IMR-90 (cell line): ENCODE measurements at regions not wholly inside any gene's neighbourhood (a gene's known extent, or its start where the extent isn't known, plus 50 kb on each side); places are given as distances from the start of the nearest gene placed in this dataset.

Experiments used
- ATAC-seq: fragments of 200-7000 bp; cut with Tn5 transposase; 2 replicates; pipeline ENCODE4 v1.9.1; 2020; ENCODE audit warnings: low read depth, mild to moderate bottlenecking, moderate library complexity
- BruUV-seq: library from RNA; stranded (reverse); fragments of 400-500 nt; replicated peaks from 2 replicates; lab custom pipeline; 2021; lab: Mats Ljungman, UMichigan
- CTCF ChIA-PET: fragments of 300-600 bp; formaldehyde crosslinking; extraction: SDS; loops from one replicate; lab custom pipeline; 2021; ENCODE audit warnings: antibody characterized with exemption; lab: Yijun Ruan, JAX
- POLR2A ChIA-PET: fragments of 300-600 bp; sonication (Branson Sonifier 250); formaldehyde crosslinking; loops from one replicate; lab custom pipeline; 2022; ENCODE audit warnings: antibody characterized with exemption; ENCODE audit not compliant: unreplicated experiment; lab: Charles Lee
- DNase-seq: peaks from one replicate; pipeline ENCODE4 v3.0.0; 2013
- H2AFZ ChIP-seq: replicated peaks from 2 replicates; pipeline ENCODE3; 2013; ENCODE audit warnings: low read length, mild to moderate bottlenecking; ENCODE audit not compliant: poor library complexity
- H2AK5ac ChIP-seq: 2 replicates; pipeline ENCODE4 v1.6.1; 2013; ENCODE audit warnings: low read depth, low read length, inconsistent platforms
- H2AK9ac ChIP-seq: replicated peaks from 2 replicates; pipeline ENCODE3; 2013; ENCODE audit warnings: mild to moderate bottlenecking, low read depth, low read length, moderate library complexity; ENCODE audit not compliant: poor library complexity
- H2BK120ac ChIP-seq: 2 replicates; pipeline ENCODE4 v1.6.1; 2013; ENCODE audit warnings: low read depth, low read length, inconsistent platforms
- H2BK15ac ChIP-seq: 3 replicates; pipeline ENCODE4 v1.6.1; 2013; ENCODE audit warnings: low read depth, low read length, inconsistent platforms
- H2BK20ac ChIP-seq: 2 replicates; pipeline ENCODE4 v1.6.1; 2013; ENCODE audit warnings: low read depth, mild to moderate bottlenecking, inconsistent platforms, low read length, moderate library complexity
- H2BK5ac ChIP-seq: 2 replicates; pipeline ENCODE4 v1.6.1; 2013; ENCODE audit warnings: mild to moderate bottlenecking, low read depth, low read length, inconsistent platforms; ENCODE audit not compliant: poor library complexity, severe bottlenecking
- H3K14ac ChIP-seq: replicated peaks from 2 replicates; pipeline ENCODE4 v1.6.1; 2013; ENCODE audit warnings: low read depth, low read length, inconsistent platforms
- H3K18ac ChIP-seq: 2 replicates; pipeline ENCODE4 v1.6.1; 2013; ENCODE audit warnings: low read depth, low read length, control low read depth
- H3K23ac ChIP-seq: 2 replicates; pipeline ENCODE4 v1.6.1; 2013; ENCODE audit warnings: low read depth, low read length, inconsistent platforms
- H3K27ac ChIP-seq: 2 replicates; pipeline ENCODE4 v1.5.1; 2013; ENCODE audit warnings: mild to moderate bottlenecking, control low read depth, low read length; ENCODE audit not compliant: insufficient read depth
- H3K27me3 ChIP-seq: 2 replicates; pipeline ENCODE4 v1.6.1; 2013; ENCODE audit warnings: low read length; ENCODE audit not compliant: control insufficient read depth, insufficient read depth
- H3K36me3 ChIP-seq: 2 replicates; pipeline ENCODE4 v1.6.1; 2013; ENCODE audit warnings: low read length, mixed read lengths; ENCODE audit not compliant: control insufficient read depth, insufficient read depth
- H3K4ac ChIP-seq: 2 replicates; pipeline ENCODE4 v1.6.1; 2013; ENCODE audit warnings: low read depth, low read length, inconsistent platforms
- H3K4me1 ChIP-seq: 2 replicates; pipeline ENCODE4 v1.6.1; 2013; ENCODE audit warnings: low read length, mixed read lengths; ENCODE audit not compliant: control insufficient read depth, insufficient read depth
- H3K4me2 ChIP-seq: 2 replicates; pipeline ENCODE4 v1.6.1; 2013; ENCODE audit warnings: low read depth, mild to moderate bottlenecking, control low read depth, low read length, moderate library complexity
- H3K4me3 ChIP-seq: 2 replicates; pipeline ENCODE4 v1.5.1; 2013; ENCODE audit warnings: low read depth, mild to moderate bottlenecking, control low read depth, low read length, moderate library complexity; ENCODE audit not compliant: insufficient read depth
- H3K56ac ChIP-seq: 2 replicates; pipeline ENCODE4 v1.6.1; 2013; ENCODE audit warnings: low read length, inconsistent platforms; ENCODE audit not compliant: insufficient read depth; ENCODE audit errors: extremely low read depth
- H3K79me1 ChIP-seq, 2 experiments: 2 replicates each; pipeline ENCODE4 v1.6.1; 2013; ENCODE audit warnings: low read length in 2 of 2, inconsistent platforms in 1 of 2, low read depth in 1 of 2
- H3K9ac ChIP-seq: 2 replicates; pipeline ENCODE4 v1.6.1; 2013; ENCODE audit warnings: low read depth, low read length, control low read depth
- H3K9me1 ChIP-seq: 2 replicates; pipeline ENCODE4 v1.6.1; 2013; ENCODE audit warnings: low read length, inconsistent platforms; ENCODE audit not compliant: insufficient read depth
- H3K9me3 ChIP-seq: 2 replicates; pipeline ENCODE4 v1.6.1; 2013; ENCODE audit warnings: low read length; ENCODE audit not compliant: control insufficient read depth, insufficient read depth
- H4K20me1 ChIP-seq: 2 replicates; pipeline ENCODE4 v1.6.1; 2013; ENCODE audit warnings: low read length, inconsistent platforms; ENCODE audit not compliant: insufficient read depth
- H4K5ac ChIP-seq: 2 replicates; pipeline ENCODE4 v1.6.1; 2013; ENCODE audit warnings: mild to moderate bottlenecking, low read depth, low read length, control low read depth
- H4K8ac ChIP-seq, 2 experiments: 2 replicates each; pipeline ENCODE4 v1.6.1; 2013; ENCODE audit warnings: low read depth in 2 of 2, low read length in 2 of 2, control low read depth in 1 of 2, inconsistent platforms in 1 of 2
- H4K91ac ChIP-seq: 2 replicates; pipeline ENCODE4 v1.6.1; 2013; ENCODE audit warnings: low read depth, low read length, inconsistent platforms; ENCODE audit not compliant: insufficient read depth
- BHLHE40 ChIP-seq: fragments of 150-350 bp; IDR thresholded peaks from 2 replicates; pipeline ENCODE4 v1.6.1; 2016; ENCODE audit warnings: mild to moderate bottlenecking, low read depth, low read length
- CEBPB ChIP-seq: IDR thresholded peaks from 2 replicates; pipeline ENCODE4 v1.6.1; 2012; ENCODE audit warnings: low read depth, low read length, improper control_type of control experiment
- CHD1 ChIP-seq: IDR thresholded peaks from 2 replicates; pipeline ENCODE4 v1.6.1; 2012; ENCODE audit warnings: low read depth, low read length, improper control_type of control experiment
- ELK1 ChIP-seq: fragments of 150-350 bp; IDR thresholded peaks from 2 replicates; pipeline ENCODE4 v1.6.1; 2016; ENCODE audit warnings: low read depth, mild to moderate bottlenecking, low read length, moderate library complexity, borderline replicate concordance
- FOS ChIP-seq: fragments of 150-350 bp; IDR thresholded peaks from 2 replicates; pipeline ENCODE4 v1.6.1; 2016; ENCODE audit warnings: low read depth, low read length
- MAFK ChIP-seq: IDR thresholded peaks from 2 replicates; pipeline ENCODE4 v1.6.1; 2012; ENCODE audit warnings: low read depth, low read length, improper control_type of control experiment
- MAZ ChIP-seq: IDR thresholded peaks from 2 replicates; pipeline ENCODE4 v1.6.1; 2012; ENCODE audit warnings: low read depth, mild to moderate bottlenecking, low read length, improper control_type of control experiment, moderate library complexity, borderline replicate concordance
- MXI1 ChIP-seq: IDR thresholded peaks from 2 replicates; pipeline ENCODE4 v1.6.1; 2012; ENCODE audit warnings: low read depth, mild to moderate bottlenecking, low read length, moderate library complexity, borderline replicate concordance
- NFE2L2 ChIP-seq: fragments of 150-350 bp; IDR thresholded peaks from 2 replicates; pipeline ENCODE4 v1.6.1; 2016; ENCODE audit warnings: low read depth, mild to moderate bottlenecking, low read length
- POLR2A ChIP-seq: IDR thresholded peaks from 2 replicates; pipeline ENCODE4 v1.6.1; 2012; ENCODE audit warnings: mild to moderate bottlenecking, low read depth, low read length
- RAD21 ChIP-seq: IDR thresholded peaks from 2 replicates; pipeline ENCODE4 v1.6.1; 2012; ENCODE audit warnings: low read length, improper control_type of control experiment
- RCOR1 ChIP-seq: IDR thresholded peaks from 2 replicates; pipeline ENCODE4 v1.6.1; 2012; ENCODE audit warnings: mild to moderate bottlenecking, low read length, improper control_type of control experiment; ENCODE audit not compliant: insufficient replicate concordance
- RFX5 ChIP-seq: IDR thresholded peaks from 2 replicates; pipeline ENCODE4 v1.8.0; 2012; ENCODE audit warnings: low read depth, mild to moderate bottlenecking, low read length, moderate library complexity
- SMC3 ChIP-seq: fragments of 150-350 bp; IDR thresholded peaks from 2 replicates; pipeline ENCODE4 v1.6.1; 2016; ENCODE audit warnings: low read depth, mild to moderate bottlenecking, antibody characterized with exemption, low read length, moderate library complexity
- WGBS, 2 experiments: methylation state at CpG; one replicate each; pipeline versions ENCODE4 v1.1.5 to v1.1.7; 2013; ENCODE audit warnings: missing lambda C conversion rate in 2 of 2; ENCODE audit not compliant: insufficient read length in 1 of 2; ENCODE audit errors: extremely low coverage in 2 of 2; 5-methylcytosine and 5-hydroxymethylcytosine counted together
- dilution Hi-C: fragments of 300-500 bp; cut with HindIII; formaldehyde crosslinking; loops from one replicate; pipeline ENCODE4 v1.14.3; 2018; ENCODE audit warnings: low sequenced_read_pairs; ENCODE audit not compliant: unreplicated experiment
- in situ Hi-C: fragments of 300-500 bp; cut with MboI; formaldehyde crosslinking; loops from 3 replicates; pipeline ENCODE4 v1.14.3; 2019; ENCODE audit warnings: low sequenced_read_pairs, inconsistent platforms, mixed read lengths
- intact Hi-C: fragments of 100-400 bp; cut with micrococcal nuclease; formaldehyde crosslinking; loops from 2 replicates; pipeline ENCODE4 v1.10.0; 2022
- TF ChIP-seq, protein P1 (sequence below): fragments of 150-350 bp; IDR thresholded peaks from 2 replicates; pipeline ENCODE4 v1.6.1; 2017; ENCODE audit warnings: mild to moderate bottlenecking, antibody characterized with exemption, low read length, low read depth
- TF ChIP-seq, protein P2 (sequence below): conservative IDR thresholded peaks from 2 replicates; pipeline ENCODE4 v1.5.1; 2012; ENCODE audit warnings: mild to moderate bottlenecking, low read depth, low read length, improper control_type of control experiment

GRCh38 chr7:114791771-114792170, 130.1 kb upstream of the MDFIC start:
- no peak overlapping the region for H4K91ac ChIP-seq
- TF ChIP-seq MAZ (no peak), NFE2L2 (no peak), ELK1 (no peak), CHD1 (no peak), RFX5 (no peak), MAFK (no peak), CEBPB (no peak), BHLHE40 (no peak), RCOR1 (no peak), FOS (no peak), SMC3 (no peak), POLR2A (no peak), MXI1 (no peak), RAD21 (no peak)
- TF ChIP-seq, protein P1, sequence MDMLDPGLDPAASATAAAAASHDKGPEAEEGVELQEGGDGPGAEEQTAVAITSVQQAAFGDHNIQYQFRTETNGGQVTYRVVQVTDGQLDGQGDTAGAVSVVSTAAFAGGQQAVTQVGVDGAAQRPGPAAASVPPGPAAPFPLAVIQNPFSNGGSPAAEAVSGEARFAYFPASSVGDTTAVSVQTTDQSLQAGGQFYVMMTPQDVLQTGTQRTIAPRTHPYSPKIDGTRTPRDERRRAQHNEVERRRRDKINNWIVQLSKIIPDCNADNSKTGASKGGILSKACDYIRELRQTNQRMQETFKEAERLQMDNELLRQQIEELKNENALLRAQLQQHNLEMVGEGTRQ, result no peak
- TF ChIP-seq, protein P2, sequence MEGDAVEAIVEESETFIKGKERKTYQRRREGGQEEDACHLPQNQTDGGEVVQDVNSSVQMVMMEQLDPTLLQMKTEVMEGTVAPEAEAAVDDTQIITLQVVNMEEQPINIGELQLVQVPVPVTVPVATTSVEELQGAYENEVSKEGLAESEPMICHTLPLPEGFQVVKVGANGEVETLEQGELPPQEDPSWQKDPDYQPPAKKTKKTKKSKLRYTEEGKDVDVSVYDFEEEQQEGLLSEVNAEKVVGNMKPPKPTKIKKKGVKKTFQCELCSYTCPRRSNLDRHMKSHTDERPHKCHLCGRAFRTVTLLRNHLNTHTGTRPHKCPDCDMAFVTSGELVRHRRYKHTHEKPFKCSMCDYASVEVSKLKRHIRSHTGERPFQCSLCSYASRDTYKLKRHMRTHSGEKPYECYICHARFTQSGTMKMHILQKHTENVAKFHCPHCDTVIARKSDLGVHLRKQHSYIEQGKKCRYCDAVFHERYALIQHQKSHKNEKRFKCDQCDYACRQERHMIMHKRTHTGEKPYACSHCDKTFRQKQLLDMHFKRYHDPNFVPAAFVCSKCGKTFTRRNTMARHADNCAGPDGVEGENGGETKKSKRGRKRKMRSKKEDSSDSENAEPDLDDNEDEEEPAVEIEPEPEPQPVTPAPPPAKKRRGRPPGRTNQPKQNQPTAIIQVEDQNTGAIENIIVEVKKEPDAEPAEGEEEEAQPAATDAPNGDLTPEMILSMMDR, result no peak
- H2AFZ ChIP-seq, result no peak overlapping the region
- no peak overlapping the region for H2BK5ac ChIP-seq
- H3K27me3 ChIP-seq, result no peaks in the 10 kb centered on the region; the same call in 1 of the 2 replicates
- no peaks in the 10 kb centered on the region for H3K9me3 ChIP-seq
- H3K79me1 ChIP-seq, result no peaks in the 10 kb centered on the region
- no peak overlapping the region for H3K18ac ChIP-seq
- H2BK120ac ChIP-seq, result no peak overlapping the region
- intact Hi-C loops, result no loop called here
- no peak overlapping the region for H3K4me3 ChIP-seq
- CTCF ChIA-PET, result no interaction called here
- ATAC-seq (peak; percentile 30; the same call in 1 of the 2 replicates), DNase-seq (peak; percentile 11)
- no peak overlapping the region for H4K5ac ChIP-seq
- dilution Hi-C loops, result no loop called here
- no peak overlapping the region for H3K27ac ChIP-seq
- no peak overlapping the region for H2AK5ac ChIP-seq
- WGBS, 2 experiments, result no CpG with 5 or more reads among the region's 4 CpGs
- no peak overlapping the region for H3K4me2 ChIP-seq
- in situ Hi-C loops, result no loop called here
- no peak overlapping the region for H2BK20ac ChIP-seq
- no peak overlapping the region; the same call in 1 of the 2 replicates for H3K4ac ChIP-seq
- no peak overlapping the region for H3K23ac ChIP-seq
- no TSS peak for BruUV-seq
- H4K20me1 ChIP-seq, result no peaks in the 10 kb centered on the region
- no peaks in the 10 kb centered on the region for H3K9me1 ChIP-seq
- no peaks in the 10 kb centered on the region for H3K36me3 ChIP-seq
- H4K8ac ChIP-seq, result no peak overlapping the region
- H3K56ac ChIP-seq, result no peak overlapping the region
- no peak overlapping the region for H3K9ac ChIP-seq
- H3K4me1 ChIP-seq, result peaks cover 4% of the 10 kb centered on the region; the same call in 1 of the 2 replicates
- H2AK9ac ChIP-seq, result no peak overlapping the region
- H3K14ac ChIP-seq, result no peak overlapping the region
- H2BK15ac ChIP-seq, result no peak overlapping the region
- POLR2A ChIA-PET, result no interaction called here
